ENCODE measurements at regions not wholly inside any gene's neighbourhood (a gene's known extent, or its start where the extent isn't known, plus 50 kb on each side); places are given as distances from the start of the nearest gene placed in this dataset.

- Histone ChIP-seq H3K27me3 (ENCODE audit: low read depth, low read length) (no peaks in the 10 kb centered on the region), H4K20me1 (ENCODE audit: insufficient read depth, low read length) (no peaks in the 10 kb centered on the region), H3K79me2 (ENCODE audit: low read length) (no peaks in the 10 kb centered on the region), H3K4me2 (ENCODE audit: low read length) (no peak overlapping the region), H3K27ac (ENCODE audit: low read length) (no peak overlapping the region), H3K4me1 (ENCODE audit: low read length) (no peaks in the 10 kb centered on the region; the same call in 1 of the 2 replicates), H3K9ac (ENCODE audit: low read length) (no peak overlapping the region), H3K36me3 (replicated peaks; ENCODE audit: low read depth, low read length) (no peaks in the 10 kb centered on the region), H3K4me3 (ENCODE audit: low read length) (no peak overlapping the region), H2AFZ (ENCODE audit: low read depth, low read length) (no peak overlapping the region), H3K9me3 (ENCODE audit: insufficient read depth, low read length) (no peaks in the 10 kb centered on the region)
- no peak for TF ChIP-seq CTCF (IDR thresholded peaks at IDR 0.05; ENCODE audit: low read depth, low read length)
Measured at GRCh38 chr3:106518516-106518915, 649.7 kb upstream of the CBLB start.

GRCh38 chr3:106522397-106522796, 653.6 kb upstream of the CBLB start:
- Histone ChIP-seq H3K9me3 (ENCODE audit: insufficient read depth, low read length) (no peaks in the 10 kb centered on the region), H3K4me3 (ENCODE audit: low read length) (no peak overlapping the region), H3K9ac (ENCODE audit: low read length) (no peak overlapping the region), H3K27ac (ENCODE audit: low read length) (no peak overlapping the region), H4K20me1 (ENCODE audit: insufficient read depth, low read length) (no peaks in the 10 kb centered on the region), H3K27me3 (ENCODE audit: low read depth, low read length) (no peaks in the 10 kb centered on the region), H3K36me3 (replicated peaks; ENCODE audit: low read depth, low read length) (no peaks in the 10 kb centered on the region), H3K4me2 (ENCODE audit: low read length) (no peak overlapping the region), H3K4me1 (ENCODE audit: low read length) (peaks cover 6% of the 10 kb centered on the region; the same call in 1 of the 2 replicates), H2AFZ (ENCODE audit: low read depth, low read length) (no peak overlapping the region), H3K79me2 (ENCODE audit: low read length) (no peaks in the 10 kb centered on the region)
- TF ChIP-seq CTCF (IDR thresholded peaks at IDR 0.05; ENCODE audit: low read depth, low read length) (no peak), EZH2phosphoT487 (IDR thresholded peaks at IDR 0.05; ENCODE audit: low read depth) (no peak)

GRCh38 chr3:106528932-106529331, 660.1 kb upstream of the CBLB start:
- Histone ChIP-seq H2AFZ (ENCODE audit: low read depth, low read length) (no peak overlapping the region), H3K4me3 (ENCODE audit: low read length) (no peak overlapping the region), H3K27me3 (ENCODE audit: low read depth, low read length) (no peaks in the 10 kb centered on the region), H3K9me3 (ENCODE audit: insufficient read depth, low read length) (no peaks in the 10 kb centered on the region), H3K9ac (ENCODE audit: low read length) (no peak overlapping the region), H3K4me2 (ENCODE audit: low read length) (no peak overlapping the region), H3K36me3 (replicated peaks; ENCODE audit: low read depth, low read length) (no peaks in the 10 kb centered on the region), H3K4me1 (ENCODE audit: low read length) (peaks cover 12% of the 10 kb centered on the region; the same call in 1 of the 2 replicates), H3K79me2 (ENCODE audit: low read length) (no peaks in the 10 kb centered on the region), H3K27ac (ENCODE audit: low read length) (no peak overlapping the region), H4K20me1 (ENCODE audit: insufficient read depth, low read length) (no peaks in the 10 kb centered on the region)
- TF ChIP-seq EZH2phosphoT487 (IDR thresholded peaks at IDR 0.05; ENCODE audit: low read depth) (no peak), CTCF (IDR thresholded peaks at IDR 0.05; ENCODE audit: low read depth, low read length) (no peak)

- no peak for TF ChIP-seq CTCF (IDR thresholded peaks at IDR 0.05; ENCODE audit: low read depth, low read length)
- no peak for TF ChIP-seq EZH2phosphoT487 (IDR thresholded peaks at IDR 0.05; ENCODE audit: low read depth)
- no peaks in the 10 kb centered on the region for H3K79me2 ChIP-seq (ENCODE audit: low read length)
- H3K9me3 ChIP-seq (ENCODE audit: insufficient read depth, low read length): no peaks in the 10 kb centered on the region
- H3K4me2 ChIP-seq (ENCODE audit: low read length): no peak overlapping the region
- no peak overlapping the region for H3K4me3 ChIP-seq (ENCODE audit: low read length)
- H3K9ac ChIP-seq (ENCODE audit: low read length): no peak overlapping the region
- H2AFZ ChIP-seq (ENCODE audit: low read depth, low read length): no peak overlapping the region
- no peaks in the 10 kb centered on the region for H3K27me3 ChIP-seq (ENCODE audit: low read depth, low read length)
- H3K36me3 ChIP-seq (replicated peaks; ENCODE audit: low read depth, low read length): no peaks in the 10 kb centered on the region
- H4K20me1 ChIP-seq (ENCODE audit: insufficient read depth, low read length): no peaks in the 10 kb centered on the region
- peaks cover 12% of the 10 kb centered on the region; the same call in 1 of the 2 replicates for H3K4me1 ChIP-seq (ENCODE audit: low read length)
- H3K27ac ChIP-seq (ENCODE audit: low read length): no peak overlapping the region
Measured at GRCh38 chr3:106529738-106530137, 660.9 kb upstream of the CBLB start.
